Brain microvascular endothelial cell (primary cell): ENCODE measurements at regions not wholly inside any gene's neighbourhood (a gene's known extent, or its start where the extent isn't known, plus 50 kb on each side); places are given as distances from the start of the nearest gene placed in this dataset.

Source experiments
- DNase-seq: peaks from one replicate; pipeline ENCODE4 v3.0.0-alpha.2; 2020
- H3K27ac ChIP-seq: fragments of 250-450 bp; sonication (Bioruptor Pico); 2 replicates; pipeline ENCODE4 v1.5.1; 2020; ENCODE audit warnings: mild to moderate bottlenecking, moderate library complexity
- H3K27me3 ChIP-seq: fragments of 250-450 bp; sonication (Bioruptor Pico); replicated peaks from 2 replicates; pipeline ENCODE4 v1.5.1; 2020; ENCODE audit warnings: mild to moderate bottlenecking
- H3K36me3 ChIP-seq: fragments of 250-450 bp; sonication (Bioruptor Pico); replicated peaks from 2 replicates; pipeline ENCODE4 v1.5.1; 2020; ENCODE audit warnings: mild to moderate bottlenecking
- H3K4me3 ChIP-seq: 2 replicates; pipeline ENCODE4 v1.5.1; 2011; ENCODE audit warnings: low read depth, mild to moderate bottlenecking, control low read depth, low read length, moderate library complexity
- CTCF ChIP-seq: IDR thresholded peaks from 2 replicates; pipeline ENCODE4 v1.5.1; 2011; ENCODE audit warnings: low read depth, mild to moderate bottlenecking, moderate library complexity, low read length, control low read depth, inconsistent platforms; ENCODE audit errors: missing control alignments
- in situ Hi-C: cut with HindIII; loops from 2 replicates; pipeline ENCODE4 v1.10.0; 2017; ENCODE audit warnings: low sequenced_read_pairs, low pct_ligation_motif_present

- Histone ChIP-seq H3K27me3 (no peaks in the 10 kb centered on the region), H3K36me3 (no peaks in the 10 kb centered on the region), H3K4me3 (no peak overlapping the region), H3K27ac (no peak overlapping the region)
- no peak for TF ChIP-seq CTCF
- in situ Hi-C loops, result no loop called here
- no peak for DNase-seq
Observed at GRCh38 chr10:105756386-105756785, 1115.3 kb downstream of the SORCS3 start.

GRCh38 chr10:105751688-105752087, 1110.6 kb downstream of the SORCS3 start:
- no peak for TF ChIP-seq CTCF
- H3K27ac ChIP-seq, result no peak overlapping the region
- H3K36me3 ChIP-seq, result no peaks in the 10 kb centered on the region
- no peak overlapping the region for H3K4me3 ChIP-seq
- H3K27me3 ChIP-seq, result no peaks in the 10 kb centered on the region
- no peak for DNase-seq
- in situ Hi-C loops, result no loop called here

- H3K4me3 ChIP-seq, result no peak overlapping the region
- no peak overlapping the region for H3K27ac ChIP-seq
- no peaks in the 10 kb centered on the region for H3K27me3 ChIP-seq
- TF ChIP-seq CTCF, result no peak
- in situ Hi-C loops, result no loop called here
- H3K36me3 ChIP-seq, result no peaks in the 10 kb centered on the region
- no peak for DNase-seq
Observed at GRCh38 chr10:105745596-105746148, 1104.6 kb downstream of the SORCS3 start.

GRCh38 chr10:105743343-105744056, 1102.4 kb downstream of the SORCS3 start:
- in situ Hi-C loops, result no loop called here
- Histone ChIP-seq H3K36me3 (no peaks in the 10 kb centered on the region), H3K27ac (no peak overlapping the region), H3K4me3 (no peak overlapping the region), H3K27me3 (no peaks in the 10 kb centered on the region)
- no peak for DNase-seq
- no peak for TF ChIP-seq CTCF

GRCh38 chr10:105742923-105743322, 1101.8 kb downstream of the SORCS3 start:
- no peak for TF ChIP-seq CTCF
- H3K27ac ChIP-seq, result no peak overlapping the region
- in situ Hi-C loops, result no loop called here
- no peaks in the 10 kb centered on the region for H3K36me3 ChIP-seq
- H3K4me3 ChIP-seq, result no peak overlapping the region
- no peaks in the 10 kb centered on the region for H3K27me3 ChIP-seq
- DNase-seq, result no peak

- TF ChIP-seq CTCF, result no peak
- Histone ChIP-seq H3K36me3 (no peaks in the 10 kb centered on the region), H3K4me3 (no peak overlapping the region), H3K27ac (no peak overlapping the region), H3K27me3 (no peaks in the 10 kb centered on the region)
- in situ Hi-C loops, result no loop called here
- DNase-seq, result no peak
Observed at GRCh38 chr10:105742184-105742583, 1101.1 kb downstream of the SORCS3 start.
